Gastroesophageal sphincter (tissue), 4 donors: ENCODE measurements at regions not wholly inside any gene's neighbourhood (a gene's known extent, or its start where the extent isn't known, plus 50 kb on each side); places are given as distances from the start of the nearest gene placed in this dataset.

Source experiments
- ATAC-seq: fragments of 150-250 bp; one replicate; pipeline ENCODE4 v1.9.1; 2016; ENCODE audit warnings: mild to moderate bottlenecking, moderate library complexity
- H3K27ac ChIP-seq, 4 donors: fragments of 200-600 bp; sonication (generic) in 3 of 4; 1 replicate in 3 of 4; 2 replicates in 1 of 4; pipeline ENCODE4 v1.5.1; 2016 to 2019
- H3K27me3 ChIP-seq: fragments of 200-600 bp; sonication (generic); one replicate; pipeline ENCODE4 v1.5.1; 2019
- H3K36me3 ChIP-seq, 2 donors: fragments of 200-600 bp; sonication (generic); one replicate each; pipeline ENCODE4 v1.5.1; 2019; ENCODE audit warnings: control low read depth in 1 of 2
- H3K4me1 ChIP-seq, 3 donors: fragments of 200-600 bp; sonication (generic); 1 replicate in 2 of 3; 2 replicates in 1 of 3; pipeline ENCODE4 v1.5.1; 2016 to 2019; ENCODE audit warnings: control low read depth in 2 of 3
- H3K4me3 ChIP-seq, 2 donors: fragments of 200-600 bp; sonication (generic); one replicate each; pipeline ENCODE4 v1.5.1; 2019; ENCODE audit warnings: mild to moderate bottlenecking in 1 of 2, moderate library complexity in 1 of 2
- H3K9me3 ChIP-seq, 3 donors: fragments of 200-600 bp; sonication (generic); one replicate each; pipeline ENCODE4 v1.5.1; 2017 to 2019; ENCODE audit warnings: control low read depth in 2 of 3
- EP300 ChIP-seq: sonication (generic); formaldehyde crosslinking; IDR thresholded peaks from one replicate; pipeline ENCODE4 v1.6.1; 2017; ENCODE audit warnings: antibody characterized with exemption, mild to moderate bottlenecking
- POLR2A ChIP-seq, 2 donors: fragments of 450-650 bp; IDR thresholded peaks; one replicate each; pipeline ENCODE4 v1.6.1; 2017; ENCODE audit warnings: antibody characterized with exemption in 2 of 2, mild to moderate bottlenecking in 2 of 2, moderate library complexity in 1 of 2
- POLR2AphosphoS5 ChIP-seq: sonication (generic); formaldehyde crosslinking; IDR thresholded peaks from one replicate; pipeline ENCODE4 v1.6.1; 2017; ENCODE audit warnings: antibody characterized with exemption
- WGBS, 2 donors: methylation state at CpG; one replicate each; pipeline ENCODE4 v1.1.5; 2018; ENCODE audit warnings: low coverage in 1 of 2; 5-methylcytosine and 5-hydroxymethylcytosine counted together
- TF ChIP-seq, protein P1 (sequence below), 4 experiments: fragments of 200-600 bp in 2 of 4; fragments of 450-650 bp in 2 of 4; sonication (generic) in 1 of 4; IDR thresholded peaks; one replicate each; pipeline ENCODE4 v1.5.1; 2017 to 2019; ENCODE audit warnings: antibody characterized with exemption in 4 of 4, mild to moderate bottlenecking in 2 of 4, moderate library complexity in 2 of 4

DNA sequence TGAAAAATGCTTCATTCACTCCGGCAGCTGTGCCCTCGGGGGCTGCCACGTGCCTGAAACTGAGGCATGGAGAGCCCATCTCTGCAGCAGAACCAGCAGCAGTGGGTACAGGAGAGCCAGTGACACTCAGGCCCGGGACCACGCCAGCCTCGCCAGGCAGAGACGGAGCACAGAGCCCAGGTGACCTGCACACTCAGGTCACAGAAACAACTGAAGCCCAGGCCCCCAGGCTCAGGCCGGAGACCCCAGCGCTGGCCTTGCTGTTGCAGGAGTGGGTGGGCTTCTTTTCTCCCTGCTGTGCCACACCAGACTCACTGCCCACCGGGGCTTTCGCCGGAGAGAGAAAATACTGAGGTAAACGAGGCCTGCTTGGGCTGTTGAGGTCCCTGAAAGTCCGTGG lies 117.3 kb downstream of the SOX1 start:
- Histone ChIP-seq H3K36me3 (no peaks in the 10 kb centered on the region), H3K4me1 (no peaks in the 10 kb centered on the region), H3K27me3 (peaks cover 60% of the 10 kb centered on the region), H3K27ac (no peak overlapping the region), H3K4me3 (no peak overlapping the region), H3K9me3 (no peaks in the 10 kb centered on the region)
- WGBS, 2 donors, result 33 to 80% methylated on average over 2 of the region's 14 CpGs
- TF ChIP-seq, protein P1, sequence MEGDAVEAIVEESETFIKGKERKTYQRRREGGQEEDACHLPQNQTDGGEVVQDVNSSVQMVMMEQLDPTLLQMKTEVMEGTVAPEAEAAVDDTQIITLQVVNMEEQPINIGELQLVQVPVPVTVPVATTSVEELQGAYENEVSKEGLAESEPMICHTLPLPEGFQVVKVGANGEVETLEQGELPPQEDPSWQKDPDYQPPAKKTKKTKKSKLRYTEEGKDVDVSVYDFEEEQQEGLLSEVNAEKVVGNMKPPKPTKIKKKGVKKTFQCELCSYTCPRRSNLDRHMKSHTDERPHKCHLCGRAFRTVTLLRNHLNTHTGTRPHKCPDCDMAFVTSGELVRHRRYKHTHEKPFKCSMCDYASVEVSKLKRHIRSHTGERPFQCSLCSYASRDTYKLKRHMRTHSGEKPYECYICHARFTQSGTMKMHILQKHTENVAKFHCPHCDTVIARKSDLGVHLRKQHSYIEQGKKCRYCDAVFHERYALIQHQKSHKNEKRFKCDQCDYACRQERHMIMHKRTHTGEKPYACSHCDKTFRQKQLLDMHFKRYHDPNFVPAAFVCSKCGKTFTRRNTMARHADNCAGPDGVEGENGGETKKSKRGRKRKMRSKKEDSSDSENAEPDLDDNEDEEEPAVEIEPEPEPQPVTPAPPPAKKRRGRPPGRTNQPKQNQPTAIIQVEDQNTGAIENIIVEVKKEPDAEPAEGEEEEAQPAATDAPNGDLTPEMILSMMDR (IDR thresholded peaks at IDR 0.05), result no peak
- TF ChIP-seq POLR2AphosphoS5 (no peak), EP300 (no peak), POLR2A (IDR thresholded peaks at IDR 0.05) (no peak)
- no peak for ATAC-seq

DNA sequence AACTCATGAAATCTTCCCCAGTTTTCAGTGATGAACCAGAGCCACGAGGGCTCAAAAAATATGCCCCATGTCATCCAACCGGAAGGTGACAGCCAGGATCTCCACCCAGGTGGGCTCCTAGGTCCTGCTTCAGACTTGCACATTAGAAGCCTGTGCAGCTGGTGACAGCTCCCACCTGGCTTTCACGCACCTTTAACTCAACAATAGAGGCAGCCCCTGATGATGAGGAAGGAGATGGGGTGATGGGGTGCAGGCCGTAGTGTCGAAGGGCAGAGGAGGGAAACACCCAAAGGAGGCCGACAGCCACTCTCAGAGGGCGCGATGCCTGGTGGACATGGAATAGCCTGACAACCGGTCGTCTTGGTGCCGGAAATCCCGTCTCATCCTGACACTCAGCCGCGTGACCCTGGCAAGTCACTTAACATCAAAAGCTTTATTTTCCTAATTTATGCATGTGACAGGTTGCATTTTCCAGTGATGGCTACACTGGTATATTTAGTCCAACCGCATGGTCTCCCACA lies 118.0 kb downstream of the SOX1 start:
- TF ChIP-seq POLR2AphosphoS5 (no peak), EP300 (no peak), POLR2A (IDR thresholded peaks at IDR 0.05) (no peak)
- TF ChIP-seq, protein P1 (IDR thresholded peaks at IDR 0.05), result no peak
- ATAC-seq, result no peak
- 69 to 80% methylated on average over 9 to 12 of the region's 15 CpGs for WGBS, 2 donors
- Histone ChIP-seq H3K4me3 (no peak overlapping the region), H3K27me3 (peaks cover 55% of the 10 kb centered on the region), H3K27ac (no peak overlapping the region), H3K4me1 (no peaks in the 10 kb centered on the region), H3K9me3 (no peaks in the 10 kb centered on the region), H3K36me3 (no peaks in the 10 kb centered on the region)

DNA sequence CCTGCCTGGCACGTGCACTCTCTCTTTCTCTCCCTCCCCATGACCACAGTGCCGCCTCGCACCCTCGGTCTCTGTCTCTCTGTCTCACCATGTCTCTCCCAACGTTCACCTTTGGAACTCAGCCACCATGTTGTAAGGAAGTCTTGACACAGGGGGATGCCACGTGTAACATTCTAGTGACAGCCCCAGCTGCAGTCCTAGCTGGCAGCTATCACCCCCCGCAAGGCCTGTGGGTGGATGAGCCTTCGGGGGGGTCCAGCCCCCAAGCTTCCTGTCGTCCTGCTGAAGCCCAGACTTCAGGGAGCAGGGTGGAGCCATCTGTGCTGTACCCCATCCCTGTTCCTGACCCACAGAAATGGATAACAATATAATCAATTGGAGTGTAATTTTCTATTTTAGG lies 118.5 kb downstream of the SOX1 start:
- no peak for ATAC-seq
- peaks cover 50% of the 10 kb centered on the region for H3K27me3 ChIP-seq
- TF ChIP-seq POLR2A (IDR thresholded peaks at IDR 0.05), result no peak
- no peak for TF ChIP-seq EP300
- TF ChIP-seq POLR2AphosphoS5, result no peak
- TF ChIP-seq, protein P1 (IDR thresholded peaks at IDR 0.05), result no peak
- H3K4me1 ChIP-seq, result no peaks in the 10 kb centered on the region
- H3K27ac ChIP-seq, result no peak overlapping the region
- H3K36me3 ChIP-seq, result no peaks in the 10 kb centered on the region
- no peak overlapping the region for H3K4me3 ChIP-seq
- H3K9me3 ChIP-seq, result no peaks in the 10 kb centered on the region
- 78 to 83% methylated on average over 1 to 6 of the region's 9 CpGs for WGBS, 2 donors

DNA sequence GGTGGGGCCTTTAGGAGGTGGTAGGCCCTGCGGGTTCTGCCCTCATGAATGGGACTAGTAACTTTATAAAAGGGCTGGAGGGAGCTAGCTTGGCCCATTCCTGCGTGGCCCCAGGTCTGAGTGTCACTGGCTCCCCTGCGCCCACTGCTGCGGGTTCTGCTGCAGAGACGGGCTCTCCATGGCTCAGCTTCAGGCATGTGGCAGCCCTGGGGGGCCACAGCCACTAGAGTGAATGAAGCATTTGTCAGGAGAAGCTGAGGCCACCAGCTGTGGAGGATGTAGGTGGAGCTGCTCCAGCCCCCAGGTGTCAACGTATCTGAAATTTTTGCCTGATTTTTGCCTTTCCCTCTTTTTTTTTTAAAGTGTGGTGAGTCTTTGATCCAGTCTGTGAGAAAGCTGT lies 119.1 kb downstream of the SOX1 start:
- no peaks in the 10 kb centered on the region for H3K36me3 ChIP-seq
- no peak overlapping the region for H3K4me3 ChIP-seq
- WGBS, 2 donors, result 57 to 80% methylated on average over 1 of the region's 6 CpGs
- H3K9me3 ChIP-seq, result no peaks in the 10 kb centered on the region
- no peak overlapping the region for H3K27ac ChIP-seq
- H3K27me3 ChIP-seq, result peaks cover 44% of the 10 kb centered on the region
- H3K4me1 ChIP-seq, result no peaks in the 10 kb centered on the region
- TF ChIP-seq EP300 (no peak), POLR2AphosphoS5 (no peak), POLR2A (IDR thresholded peaks at IDR 0.05) (no peak)
- TF ChIP-seq, protein P1 (IDR thresholded peaks at IDR 0.05), result no peak
- no peak for ATAC-seq

DNA sequence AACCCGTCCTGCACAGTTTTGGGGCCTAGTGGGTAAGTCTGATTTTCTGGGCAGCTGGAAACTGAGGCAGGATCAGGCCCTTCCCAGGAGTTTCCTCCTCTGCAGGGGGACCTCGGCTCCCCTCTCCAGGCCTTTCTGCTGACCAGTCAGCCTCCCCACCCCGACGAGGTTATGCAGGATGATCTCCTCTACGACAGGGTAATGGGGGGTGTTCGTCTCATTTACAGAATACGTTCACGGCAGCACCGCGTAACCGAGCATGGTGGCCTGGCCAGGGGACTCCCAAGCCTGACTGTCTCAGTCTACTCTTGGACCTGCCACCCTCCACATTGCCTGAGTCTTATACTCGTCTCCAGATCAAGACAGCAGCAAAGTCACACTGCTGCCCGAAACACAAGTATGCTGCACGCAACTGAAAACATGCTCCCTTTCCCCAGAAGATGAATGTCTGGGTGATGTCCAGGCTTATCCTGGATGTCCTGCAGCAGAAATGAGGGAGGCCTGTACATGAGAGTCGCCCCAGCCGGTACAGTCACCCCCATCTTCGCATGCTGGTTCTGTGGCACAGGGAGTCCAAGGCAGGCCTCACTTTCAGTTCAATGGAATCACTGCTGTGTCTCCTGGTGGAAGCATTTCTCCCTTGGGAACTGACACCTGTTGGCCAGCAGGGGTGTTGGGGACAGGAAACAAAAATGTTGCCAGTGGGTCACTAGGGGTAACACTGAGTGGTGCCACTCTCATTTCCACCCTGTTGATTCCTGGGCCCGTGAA lies 120.8 kb downstream of the SOX1 start:
- Histone ChIP-seq H3K27ac (no peak overlapping the region), H3K27me3 (peaks cover 29% of the 10 kb centered on the region), H3K36me3 (no peaks in the 10 kb centered on the region), H3K4me3 (no peak overlapping the region), H3K9me3 (no peaks in the 10 kb centered on the region), H3K4me1 (no peaks in the 10 kb centered on the region)
- TF ChIP-seq, protein P1 (IDR thresholded peaks at IDR 0.05), result no peak
- TF ChIP-seq POLR2A (IDR thresholded peaks at IDR 0.05), result no peak
- no peak for TF ChIP-seq POLR2AphosphoS5
- TF ChIP-seq EP300, result no peak
- no peak for ATAC-seq
- WGBS, 2 donors, result 80% methylated on average over 2 to 8 of the region's 18 CpGs
